ENCODE measurements at regions not wholly inside any gene's neighbourhood (a gene's known extent, or its start where the extent isn't known, plus 50 kb on each side); places are given as distances from the start of the nearest gene placed in this dataset.
"Not testable (repeated sequence)": the region's sequence is repeated elsewhere in the genome, so short reads cannot be mapped to it uniquely, and the experiment has no call there.

DNA sequence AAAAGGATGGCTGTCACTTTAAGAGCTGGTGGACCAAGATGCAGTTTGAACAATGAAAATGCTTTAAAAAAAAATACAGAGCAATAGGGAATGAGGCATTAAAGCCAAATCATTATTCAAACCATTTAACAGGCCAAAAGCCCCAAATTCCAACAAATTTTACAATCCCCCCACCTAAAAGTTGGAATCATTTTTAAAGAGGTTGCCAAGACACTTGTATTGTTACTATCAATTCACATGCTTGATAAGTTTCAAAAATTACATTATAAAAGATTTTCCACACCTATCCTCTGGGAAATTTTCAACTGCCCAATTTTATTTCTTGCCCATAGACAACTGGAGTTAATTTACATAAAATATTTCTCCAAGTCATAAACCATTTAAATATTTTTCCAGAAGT is 192.3 kb upstream of the ARHGEF26 start:
- no peaks in the 10 kb centered on the region for H4K20me1 ChIP-seq (ENCODE audit: control insufficient read depth, extremely low read depth, insufficient read depth, low read length)
- H3K4me1 ChIP-seq (ENCODE audit: control insufficient read depth, extremely low read depth, insufficient read depth, low read length) = no peaks in the 10 kb centered on the region
- H2AFZ ChIP-seq (ENCODE audit: low read length) = no peak overlapping the region
- H3K4me3 ChIP-seq (replicated peaks in 1 of 4; ENCODE audit: control extremely low read depth in 1 of 4, insufficient read depth in 1 of 4, low read depth in 3 of 4, low read length in 4 of 4) = no peak overlapping the region
- DNase-seq (ENCODE audit: low read depth in 2 of 2) = no peak
- H3K27me3 ChIP-seq (ENCODE audit: control insufficient read depth, insufficient read depth, low read length) = no peaks in the 10 kb centered on the region
- TF ChIP-seq CTCF (conservative IDR thresholded peaks at IDR 0.05 in 1 of 2, IDR thresholded peaks at IDR 0.05 in 1 of 2; ENCODE audit: low read depth in 1 of 2, low read length in 2 of 2) = no peak
- no peak for TF ChIP-seq EZH2 (IDR thresholded peaks at IDR 0.05; ENCODE audit: low read length, missing control alignments)
- no peak overlapping the region for H3K9ac ChIP-seq (ENCODE audit: insufficient read depth, low read length)
- H3K4me2 ChIP-seq (ENCODE audit: extremely low read depth, insufficient read depth, low read length) = no peak overlapping the region
- H3K9me3 ChIP-seq (ENCODE audit: control insufficient read depth, insufficient read depth, low read depth, low read length) = no peaks in the 10 kb centered on the region
- H3K27ac ChIP-seq (ENCODE audit: insufficient read depth, low read length) = no peak overlapping the region
- no peaks in the 10 kb centered on the region for H3K79me2 ChIP-seq (ENCODE audit: control insufficient read depth, insufficient read depth, low read length)
- H3K36me3 ChIP-seq (ENCODE audit: control insufficient read depth, insufficient read depth, low read length) = no peaks in the 10 kb centered on the region

DNA sequence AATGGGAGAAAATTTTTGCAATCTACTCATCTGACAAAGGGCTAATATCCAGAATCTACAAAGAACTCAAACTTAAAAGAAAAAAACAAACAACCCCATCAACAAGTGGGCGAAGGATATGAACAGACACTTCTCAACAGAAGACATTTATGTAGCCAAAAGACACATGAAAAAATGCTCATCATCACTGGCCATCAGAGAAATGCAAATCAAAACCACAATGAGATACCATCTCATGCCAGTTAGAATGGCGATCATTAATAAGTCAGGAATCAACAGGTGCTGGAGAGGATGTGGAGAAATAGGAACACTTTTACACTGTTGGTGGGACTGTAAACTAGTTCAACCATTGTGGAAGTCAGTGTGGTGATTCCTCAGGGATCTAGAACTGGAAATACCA is 187.7 kb upstream of the ARHGEF26 start:
- not testable (repeated sequence) for H3K36me3 ChIP-seq (ENCODE audit: control insufficient read depth, insufficient read depth, low read length); H4K20me1 ChIP-seq (ENCODE audit: control insufficient read depth, extremely low read depth, insufficient read depth, low read length); H3K4me2 ChIP-seq (ENCODE audit: extremely low read depth, insufficient read depth, low read length); H2AFZ ChIP-seq (ENCODE audit: low read length); H3K27me3 ChIP-seq (ENCODE audit: control insufficient read depth, insufficient read depth, low read length); H3K27ac ChIP-seq (ENCODE audit: insufficient read depth, low read length); DNase-seq (ENCODE audit: low read depth in 2 of 2); H3K79me2 ChIP-seq (ENCODE audit: control insufficient read depth, insufficient read depth, low read length); H3K4me3 ChIP-seq (replicated peaks in 1 of 4; ENCODE audit: control extremely low read depth in 1 of 4, insufficient read depth in 1 of 4, low read depth in 3 of 4, low read length in 4 of 4); H3K4me1 ChIP-seq (ENCODE audit: control insufficient read depth, extremely low read depth, insufficient read depth, low read length); H3K9me3 ChIP-seq (ENCODE audit: control insufficient read depth, insufficient read depth, low read depth, low read length); H3K9ac ChIP-seq (ENCODE audit: insufficient read depth, low read length)

GRCh38 chr3:153944084-153944483 is 177.1 kb upstream of the ARHGEF26 start:
- no peak overlapping the region for H3K9ac ChIP-seq (ENCODE audit: insufficient read depth, low read length)
- no peaks in the 10 kb centered on the region for H3K9me3 ChIP-seq (ENCODE audit: control insufficient read depth, insufficient read depth, low read depth, low read length)
- no peak overlapping the region for H2AFZ ChIP-seq (ENCODE audit: low read length)
- H3K27me3 ChIP-seq (ENCODE audit: control insufficient read depth, insufficient read depth, low read length) = no peaks in the 10 kb centered on the region
- H3K79me2 ChIP-seq (ENCODE audit: control insufficient read depth, insufficient read depth, low read length) = no peaks in the 10 kb centered on the region
- DNase-seq (ENCODE audit: low read depth in 2 of 2) = no peak
- H3K27ac ChIP-seq (ENCODE audit: insufficient read depth, low read length) = no peak overlapping the region
- no peak overlapping the region for H3K4me2 ChIP-seq (ENCODE audit: extremely low read depth, insufficient read depth, low read length)
- no peaks in the 10 kb centered on the region for H3K36me3 ChIP-seq (ENCODE audit: control insufficient read depth, insufficient read depth, low read length)
- no peaks in the 10 kb centered on the region for H4K20me1 ChIP-seq (ENCODE audit: control insufficient read depth, extremely low read depth, insufficient read depth, low read length)
- H3K4me1 ChIP-seq (ENCODE audit: control insufficient read depth, extremely low read depth, insufficient read depth, low read length) = no peaks in the 10 kb centered on the region
- TF ChIP-seq CTCF (conservative IDR thresholded peaks at IDR 0.05 in 1 of 2, IDR thresholded peaks at IDR 0.05 in 1 of 2; ENCODE audit: low read depth in 1 of 2, low read length in 2 of 2) = no peak
- no peak for TF ChIP-seq EZH2 (IDR thresholded peaks at IDR 0.05; ENCODE audit: low read length, missing control alignments)
- H3K4me3 ChIP-seq (replicated peaks in 1 of 4; ENCODE audit: control extremely low read depth in 1 of 4, insufficient read depth in 1 of 4, low read depth in 3 of 4, low read length in 4 of 4) = no peak overlapping the region

DNA sequence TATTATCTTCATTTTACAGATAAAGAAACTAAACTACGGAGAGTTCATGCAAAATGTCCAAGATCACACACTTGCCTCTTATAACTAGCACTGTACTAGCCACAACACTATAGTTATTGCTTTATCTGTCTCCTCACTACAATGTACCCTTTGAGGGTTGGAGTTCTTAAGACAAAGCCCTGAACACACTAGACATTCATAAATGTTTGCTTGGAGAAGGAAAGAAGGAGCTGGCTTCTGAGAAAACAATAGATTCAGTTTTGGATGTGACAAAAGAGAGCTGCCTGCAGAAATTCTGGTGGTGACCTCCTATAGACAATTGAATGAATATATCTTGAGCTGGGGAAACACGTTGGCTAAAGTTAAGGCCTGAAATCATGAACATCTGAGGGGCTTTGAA is 169.9 kb upstream of the ARHGEF26 start:
- Histone ChIP-seq H4K20me1 (ENCODE audit: control insufficient read depth, extremely low read depth, insufficient read depth, low read length) (no peaks in the 10 kb centered on the region), H3K27ac (ENCODE audit: insufficient read depth, low read length) (no peak overlapping the region), H3K36me3 (ENCODE audit: control insufficient read depth, insufficient read depth, low read length) (no peaks in the 10 kb centered on the region), H3K9me3 (ENCODE audit: control insufficient read depth, insufficient read depth, low read depth, low read length) (no peaks in the 10 kb centered on the region), H3K4me1 (ENCODE audit: control insufficient read depth, extremely low read depth, insufficient read depth, low read length) (no peaks in the 10 kb centered on the region), H2AFZ (ENCODE audit: low read length) (no peak overlapping the region), H3K4me2 (ENCODE audit: extremely low read depth, insufficient read depth, low read length) (no peak overlapping the region), H3K27me3 (ENCODE audit: control insufficient read depth, insufficient read depth, low read length) (no peaks in the 10 kb centered on the region), H3K9ac (ENCODE audit: insufficient read depth, low read length) (no peak overlapping the region), H3K79me2 (ENCODE audit: control insufficient read depth, insufficient read depth, low read length) (no peaks in the 10 kb centered on the region), H3K4me3 (replicated peaks in 1 of 4; ENCODE audit: control extremely low read depth in 1 of 4, insufficient read depth in 1 of 4, low read depth in 3 of 4, low read length in 4 of 4) (no peak overlapping the region)
- no peak for DNase-seq (ENCODE audit: low read depth in 2 of 2)
- TF ChIP-seq CTCF (conservative IDR thresholded peaks at IDR 0.05 in 1 of 2, IDR thresholded peaks at IDR 0.05 in 1 of 2; ENCODE audit: low read depth in 1 of 2, low read length in 2 of 2) (no peak), EZH2 (IDR thresholded peaks at IDR 0.05; ENCODE audit: low read length, missing control alignments) (no peak)

Measured in fibroblast of lung (primary cell).